GM21367 (cell line): ENCODE measurements at regions not wholly inside any gene's neighbourhood (a gene's known extent, or its start where the extent isn't known, plus 50 kb on each side); places are given as distances from the start of the nearest gene placed in this dataset.
A peak's percentile ranks its signal among the peaks of the same experiment; 100 is the strongest.

ENCODE experiments used
- ATAC-seq: cut with Tn5 transposase; IDR thresholded peaks from one replicate; pipeline ENCODE4 v1.9.1; 2021; ENCODE audit not compliant: unreplicated experiment

DNA sequence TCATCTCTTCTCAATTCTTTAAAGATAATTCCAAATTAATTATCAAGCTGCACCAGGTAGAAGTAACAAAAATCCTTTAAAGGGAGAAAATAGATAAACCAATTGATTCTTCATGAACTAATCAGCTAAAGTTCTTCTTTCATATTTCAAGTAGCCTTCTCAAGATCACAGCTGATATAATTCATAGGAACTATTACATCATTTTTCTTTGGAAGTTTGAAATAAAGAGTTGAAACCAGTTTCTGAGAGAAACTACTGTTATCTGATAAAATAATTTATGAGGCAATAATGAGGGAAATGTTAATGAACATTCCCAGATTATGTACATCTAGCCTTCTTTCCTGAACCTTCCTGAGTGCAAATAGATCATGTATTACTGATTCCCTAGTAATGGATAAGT lies 484.9 kb downstream of the METTL4 start:
- ATAC-seq, result no peak

DNA sequence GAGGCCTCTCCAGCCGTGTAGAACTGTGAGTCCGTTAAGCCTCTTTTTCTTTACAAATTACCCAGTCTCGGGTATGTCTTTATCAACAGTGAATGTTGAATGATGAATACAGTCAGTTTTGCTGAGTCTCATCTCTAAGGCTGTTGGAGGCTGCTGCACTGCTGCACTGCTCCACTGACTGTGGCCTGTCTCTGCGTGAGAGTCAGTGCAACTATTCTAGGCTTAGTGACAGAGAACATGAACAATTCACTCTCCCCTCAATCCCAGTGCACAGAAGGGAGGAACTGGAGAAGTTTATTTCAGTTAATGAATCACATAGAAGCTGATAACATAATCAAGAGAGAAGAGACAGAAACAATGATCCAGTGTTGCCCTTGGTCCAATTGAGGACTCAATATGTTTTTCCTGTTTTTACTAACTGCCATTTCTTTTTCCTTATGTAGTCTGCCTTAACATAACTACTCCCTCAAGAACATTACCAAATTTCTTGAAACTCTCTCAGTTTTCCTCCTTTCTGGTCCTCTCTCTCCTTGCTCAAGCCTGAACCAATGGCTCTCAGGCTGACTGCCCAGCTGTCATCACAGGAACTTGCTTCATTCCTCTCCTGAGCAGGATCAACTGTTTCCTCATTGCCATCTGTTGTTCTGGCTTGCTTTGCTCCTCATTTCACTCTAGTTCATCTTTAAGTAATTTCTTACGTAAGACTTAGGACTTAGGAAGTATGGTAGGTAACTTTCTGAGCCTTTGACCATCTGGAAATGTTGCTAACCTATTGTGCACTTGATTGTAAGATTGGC lies 483.2 kb downstream of the METTL4 start:
- no peak for ATAC-seq

DNA sequence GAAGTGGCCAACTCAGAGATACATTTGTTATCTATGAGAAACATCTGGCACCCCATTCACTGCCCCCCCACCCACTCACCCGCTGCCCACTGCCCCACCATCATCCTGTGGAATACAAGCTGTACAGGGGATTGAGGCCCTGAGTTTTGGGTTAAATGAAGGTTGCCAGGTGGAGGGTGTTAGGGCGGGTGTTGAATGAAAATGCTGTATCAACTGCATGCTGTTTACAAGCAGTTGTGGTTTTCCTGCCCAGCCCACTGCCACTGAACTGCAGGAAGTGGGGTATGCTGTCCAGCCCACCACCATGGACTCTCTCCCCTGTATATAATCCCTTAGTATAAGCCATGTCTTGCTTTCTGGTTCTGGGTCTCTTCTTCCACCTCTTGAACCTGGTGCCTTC lies 481.9 kb downstream of the METTL4 start:
- no peak for ATAC-seq

DNA sequence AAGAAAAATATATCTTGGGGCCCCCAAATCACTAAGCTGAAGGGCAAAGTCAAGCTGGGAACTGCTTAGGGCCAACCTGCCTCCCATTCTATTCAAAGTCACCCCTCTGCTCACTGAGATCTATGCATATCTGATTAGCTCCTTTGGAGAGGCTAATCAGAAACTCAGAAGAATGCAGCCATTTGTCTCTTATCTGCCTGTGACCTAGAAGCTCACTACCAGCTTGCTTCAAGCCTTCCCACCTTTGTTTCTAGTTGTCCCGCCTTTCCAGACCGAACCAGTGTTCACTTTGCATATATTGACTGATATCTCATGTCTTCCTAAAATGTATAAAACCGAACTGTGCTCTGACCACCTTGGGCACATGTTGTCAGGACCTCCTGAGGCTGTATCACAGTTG lies 479.4 kb downstream of the METTL4 start:
- no peak for ATAC-seq

- ATAC-seq, result no peak
These were observed 474.8 kb downstream of the METTL4 start for GRCh38 chr18:2096551-2096950.

DNA sequence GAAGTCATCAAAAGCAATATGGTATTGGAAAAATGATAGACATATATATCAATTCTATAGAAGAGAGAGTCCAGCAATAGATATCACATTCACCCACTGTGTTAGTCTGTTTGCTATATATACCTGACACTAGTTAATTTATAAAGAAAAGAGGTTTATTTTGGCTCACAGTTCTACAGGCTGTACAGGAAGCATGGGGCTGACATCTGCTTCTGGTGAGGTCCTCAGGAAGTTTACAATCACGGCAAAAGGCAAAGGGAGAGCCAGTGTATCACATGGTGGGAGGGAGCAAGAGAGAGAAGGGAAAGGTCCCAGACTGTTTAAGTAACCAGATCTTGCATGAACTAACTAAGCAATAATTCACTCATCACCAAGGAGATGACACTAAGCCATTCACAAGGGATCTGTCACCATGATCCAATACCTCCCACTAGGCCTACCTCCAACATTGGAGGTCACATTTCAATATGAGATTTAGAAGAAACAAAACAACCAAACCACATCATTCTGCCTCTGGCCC lies 470.6 kb downstream of the METTL4 start:
- no peak for ATAC-seq

GRCh38 chr18:2102022-2102421 lies 469.3 kb downstream of the METTL4 start:
- ATAC-seq, result peak; percentile 55

- no peak for ATAC-seq
These were observed 468.0 kb downstream of the METTL4 start for GRCh38 chr18:2103299-2103698.

DNA sequence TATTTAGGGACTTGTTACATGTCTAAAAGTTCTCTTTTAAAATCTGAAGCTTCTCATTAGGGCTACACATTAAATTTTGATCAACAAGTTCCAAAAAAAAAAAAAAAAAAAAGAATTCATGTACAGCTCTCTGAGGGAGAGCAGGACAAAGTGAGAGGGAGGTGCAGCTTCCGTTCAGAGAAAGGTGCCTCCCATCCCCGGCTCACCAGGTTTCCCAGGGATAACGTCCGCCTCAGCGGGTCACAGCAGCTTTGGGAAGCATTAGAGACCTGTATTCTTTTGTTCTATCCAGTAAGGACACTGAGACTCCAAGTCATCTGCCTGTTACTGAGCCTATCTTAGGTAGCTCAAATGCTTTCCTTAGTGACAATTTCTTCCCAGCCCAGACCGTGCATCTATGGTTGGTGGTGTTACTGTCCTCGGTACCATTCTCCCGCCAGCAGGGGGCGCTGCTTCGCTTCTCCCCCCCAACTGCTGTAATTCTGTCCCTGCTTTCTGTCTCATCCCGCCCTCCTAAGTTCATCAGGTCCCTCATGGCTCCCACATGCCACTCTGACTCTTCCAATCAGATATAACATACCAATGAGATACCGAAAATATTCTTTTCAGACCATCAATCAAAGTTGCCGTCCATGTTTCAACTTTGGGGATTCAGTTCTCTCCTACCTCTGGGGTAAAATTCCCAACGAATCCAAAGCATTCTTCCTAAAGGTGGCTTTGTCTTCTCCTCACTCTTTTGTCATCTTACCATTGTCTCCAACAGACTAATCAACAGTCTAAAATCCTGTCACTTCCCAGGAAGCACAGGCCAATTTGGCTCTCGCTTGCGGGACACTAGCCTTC lies 466.5 kb downstream of the METTL4 start:
- peak; percentile 85 for ATAC-seq

DNA sequence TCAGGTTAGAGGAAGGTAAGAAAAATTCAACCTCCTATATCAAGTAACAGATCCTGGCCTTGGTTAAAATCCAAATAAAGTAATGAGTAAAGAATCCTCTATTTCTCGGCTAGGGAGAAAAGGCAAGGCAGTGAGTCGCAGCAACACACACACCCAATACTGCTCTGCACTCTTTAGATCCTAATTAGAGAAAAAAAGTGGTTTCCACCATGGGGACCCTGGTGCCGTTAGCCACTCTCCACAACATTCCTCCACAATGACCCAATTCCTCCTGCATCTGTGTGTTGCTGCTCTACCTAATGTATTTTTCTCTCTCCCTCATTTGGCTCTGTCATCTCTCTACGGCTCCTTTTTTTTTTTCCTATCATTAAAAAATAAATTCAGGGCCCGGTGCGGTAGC lies 462.7 kb downstream of the METTL4 start:
- ATAC-seq, result no peak

GRCh38 chr18:2111456-2111855 lies 459.8 kb downstream of the METTL4 start:
- ATAC-seq, result no peak

GRCh38 chr18:2112435-2113045 lies 458.8 kb downstream of the METTL4 start:
- ATAC-seq, result no peak

GRCh38 chr18:2114289-2114688 lies 457.0 kb downstream of the METTL4 start:
- no peak for ATAC-seq

DNA sequence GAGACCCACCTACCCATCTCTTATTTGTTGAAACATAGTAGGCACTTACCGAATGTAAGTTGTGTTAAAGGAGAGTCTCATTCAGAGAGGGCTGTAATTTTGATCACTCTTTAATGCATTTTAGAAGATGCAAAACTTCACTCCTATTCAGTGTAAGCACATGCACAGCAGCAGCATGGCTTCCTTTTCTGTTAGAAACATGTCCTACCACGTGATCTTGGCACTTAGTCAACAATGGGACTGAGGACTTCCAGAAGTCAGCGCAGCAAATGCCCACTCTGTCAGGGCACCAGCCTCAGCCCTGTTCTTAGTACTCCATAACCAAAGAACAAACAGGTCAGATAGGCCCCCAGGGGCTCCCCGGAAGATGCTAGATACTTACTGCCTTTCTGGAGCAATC lies 456.5 kb downstream of the METTL4 start:
- no peak for ATAC-seq

- ATAC-seq, result no peak
These were observed 450.1 kb downstream of the METTL4 start for GRCh38 chr18:2121224-2121623.

DNA sequence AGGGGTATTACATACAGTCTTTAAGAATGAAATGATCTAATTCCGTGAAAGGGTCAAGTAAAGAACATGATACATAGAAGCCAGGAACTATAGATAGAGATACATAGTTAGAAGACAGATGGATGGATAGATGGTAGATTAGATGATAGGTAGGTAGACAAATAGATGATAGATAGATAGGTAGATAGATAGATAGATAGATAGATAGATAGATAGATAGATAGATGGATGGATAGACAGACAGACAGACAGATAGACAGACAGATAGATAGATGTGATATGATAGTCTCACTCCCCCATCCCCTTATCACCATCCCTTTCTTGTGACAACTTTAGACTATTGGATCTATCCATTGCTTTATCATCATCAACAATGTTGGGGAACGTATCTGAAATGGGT lies 448.2 kb downstream of the METTL4 start:
- ATAC-seq, result no peak

DNA sequence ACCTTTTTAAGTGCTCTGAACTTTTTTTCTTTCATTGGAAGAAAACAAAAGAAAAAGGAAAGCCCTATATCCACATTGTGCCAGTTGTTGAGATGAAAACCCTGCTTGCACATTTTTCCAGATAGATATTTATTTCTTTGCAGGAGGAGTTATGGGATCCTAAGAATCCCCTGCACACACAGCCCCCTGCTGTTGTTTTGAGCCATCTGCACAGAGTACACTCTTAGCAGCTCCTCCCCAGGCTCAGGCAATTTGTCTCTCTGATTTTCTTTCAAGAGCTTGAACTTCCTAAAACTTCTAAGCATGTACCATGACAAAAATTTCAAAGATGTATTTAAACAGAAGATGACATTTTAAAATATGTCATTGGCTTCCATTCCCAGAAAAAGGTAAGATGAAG lies 436.9 kb downstream of the METTL4 start:
- ATAC-seq, result no peak

- ATAC-seq, result no peak
These were observed 436.0 kb downstream of the METTL4 start for GRCh38 chr18:2135309-2135708.

- ATAC-seq, result no peak
These were observed 432.8 kb downstream of the METTL4 start for GRCh38 chr18:2138552-2138951.

GRCh38 chr18:2139691-2140090 lies 431.6 kb downstream of the METTL4 start:
- no peak for ATAC-seq

DNA sequence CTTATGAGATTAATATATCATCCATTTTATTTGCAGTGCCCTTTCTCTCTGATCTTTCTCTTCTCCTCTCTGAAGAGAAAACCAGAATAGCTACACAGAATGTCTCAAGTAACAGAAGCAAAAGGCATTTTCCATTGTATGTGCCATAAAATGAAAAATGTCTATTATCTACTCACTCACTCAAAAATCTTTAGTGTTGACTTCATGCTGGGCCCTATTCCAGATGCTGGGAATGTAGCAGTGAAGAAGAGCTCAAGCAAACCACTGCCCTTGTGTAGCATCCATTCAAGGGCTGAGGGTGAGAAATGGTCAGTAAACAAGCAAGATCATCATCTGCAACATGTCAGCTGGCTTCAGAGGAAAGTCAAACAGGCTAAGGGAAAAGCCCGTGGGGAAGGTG lies 427.7 kb downstream of the METTL4 start:
- no peak for ATAC-seq

DNA sequence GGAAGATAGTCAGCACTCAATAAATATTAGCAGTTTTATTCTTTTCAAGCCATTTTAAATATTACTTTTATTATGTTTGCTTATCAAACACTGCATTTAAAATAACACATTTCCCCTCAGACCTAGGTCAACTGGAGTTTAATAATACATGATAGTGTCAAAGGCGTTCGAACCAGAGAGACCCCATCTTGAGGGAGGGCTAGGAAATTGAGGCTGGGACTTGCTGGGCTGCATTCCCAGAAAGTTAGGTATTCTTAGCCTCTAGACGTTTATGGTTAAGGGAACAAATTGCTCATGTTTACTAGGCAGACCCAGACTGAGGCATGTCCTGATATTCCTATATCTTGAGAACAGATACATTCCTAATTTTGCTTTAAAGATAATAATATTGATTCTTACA lies 426.5 kb downstream of the METTL4 start:
- no peak for ATAC-seq
